CD4-positive, alpha-beta T cell treated with Interleukin-4 for 1 hour (primary cell): ENCODE measurements at regions not wholly inside any gene's neighbourhood (a gene's known extent, or its start where the extent isn't known, plus 50 kb on each side); places are given as distances from the start of the nearest gene placed in this dataset.
"Not testable (repeated sequence)": the region's sequence is repeated elsewhere in the genome, so short reads cannot be mapped to it uniquely, and the experiment has no call there.

ENCODE experiments used
- DNase-seq, 2 donors: peaks; one replicate each; pipeline ENCODE4 v3.0.0-alpha.2; 2020 to 2022

DNA sequence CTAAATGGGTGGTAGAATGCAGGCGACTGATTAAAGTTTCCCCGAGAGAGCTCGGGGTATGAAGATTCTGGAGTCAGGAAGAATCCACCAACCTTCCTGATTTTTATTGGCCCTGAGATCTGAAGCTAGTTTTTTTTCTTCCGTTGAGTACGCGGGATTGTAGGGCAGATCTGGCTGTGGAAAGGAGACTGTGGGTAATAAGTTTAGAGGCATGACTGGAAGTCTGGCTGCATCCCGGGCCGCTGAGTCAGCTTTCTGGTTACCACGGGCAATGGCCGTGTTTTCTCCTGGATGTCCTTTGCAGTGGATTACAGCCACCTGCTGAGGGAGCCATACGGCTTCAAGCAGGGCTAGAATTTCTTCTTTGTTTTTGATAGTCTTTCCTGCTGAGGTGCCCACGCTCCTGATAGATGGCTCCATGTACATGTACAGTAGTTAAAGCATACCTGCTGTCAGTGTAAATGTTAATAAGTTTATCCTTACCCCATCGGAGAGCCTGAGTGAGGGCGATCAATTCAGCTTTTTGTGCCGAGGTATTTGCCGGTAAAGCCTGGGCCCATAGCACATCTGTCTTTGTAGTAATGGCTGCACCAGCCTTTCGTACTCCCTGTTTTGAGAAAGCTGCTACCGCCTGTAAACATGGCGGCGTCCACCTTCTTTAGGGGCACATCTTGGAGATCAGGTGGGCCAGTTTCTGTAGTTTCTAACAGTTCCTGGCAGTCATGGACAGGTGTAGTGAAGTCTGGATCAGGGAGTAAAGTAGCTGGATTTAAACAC, 154.0 kb downstream of the TRIM27 start:
- no peak for DNase-seq

DNA sequence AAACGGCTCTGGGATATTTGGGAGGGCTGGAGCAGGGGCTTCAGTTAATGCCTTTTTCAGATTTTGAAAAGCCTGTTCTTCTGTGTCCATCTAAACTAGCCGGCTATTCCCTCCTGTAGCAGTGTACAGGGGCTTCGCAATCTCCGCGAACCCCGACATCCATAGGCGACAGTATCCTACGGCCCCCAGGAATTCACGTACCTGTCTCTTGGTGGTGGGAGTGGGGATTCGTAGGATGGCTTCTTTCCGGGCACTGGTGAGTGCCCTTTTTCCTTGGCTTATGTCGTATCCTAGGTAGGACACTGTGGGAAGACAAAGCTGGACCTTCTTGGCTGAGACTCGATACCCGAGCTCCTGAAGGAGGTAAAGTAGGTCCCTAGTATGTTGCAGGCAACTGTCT, 153.1 kb downstream of the TRIM27 start:
- DNase-seq, result no peak

DNA sequence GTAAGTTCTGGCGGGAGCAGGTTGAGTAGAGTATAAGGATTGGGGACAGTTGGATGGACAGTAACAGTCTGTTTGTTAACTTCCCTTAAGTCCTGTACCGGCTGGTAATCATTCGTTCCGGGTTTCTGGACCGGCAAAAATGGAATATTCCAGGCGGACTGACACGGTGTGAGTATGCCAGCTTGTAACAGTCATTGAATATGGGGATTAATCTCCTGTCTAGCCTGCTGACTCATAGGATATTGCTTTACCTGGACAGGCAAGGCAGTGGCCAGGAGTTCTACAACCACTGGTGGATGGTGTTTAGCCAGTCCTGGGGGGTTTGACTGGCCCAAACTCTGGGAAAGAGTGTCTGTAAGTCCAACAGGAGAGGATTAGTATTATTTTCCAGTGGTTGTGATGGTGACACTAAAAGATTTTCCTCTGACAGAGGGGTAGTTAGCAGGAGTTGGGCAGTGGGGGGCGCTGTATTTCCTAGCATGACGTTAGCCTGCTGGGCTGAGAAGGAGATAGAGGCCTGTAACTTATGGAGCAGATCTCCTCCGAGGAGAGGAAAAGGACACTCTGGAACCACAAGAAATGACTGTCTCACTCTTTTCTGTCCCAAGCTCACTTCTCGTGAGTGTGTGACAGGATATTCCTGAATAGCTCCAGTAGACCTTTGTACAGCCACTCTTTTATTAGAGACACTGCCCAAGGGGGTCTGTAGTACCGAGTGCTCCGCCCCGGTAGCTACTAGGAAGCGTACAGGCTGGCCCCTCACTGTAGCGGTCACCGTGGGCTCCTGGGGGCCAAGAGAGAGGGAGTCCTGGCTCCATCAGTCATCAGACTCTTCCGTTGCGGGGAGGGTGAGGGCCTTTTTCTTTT, 152.2 kb downstream of the TRIM27 start:
- no peak for DNase-seq

DNA sequence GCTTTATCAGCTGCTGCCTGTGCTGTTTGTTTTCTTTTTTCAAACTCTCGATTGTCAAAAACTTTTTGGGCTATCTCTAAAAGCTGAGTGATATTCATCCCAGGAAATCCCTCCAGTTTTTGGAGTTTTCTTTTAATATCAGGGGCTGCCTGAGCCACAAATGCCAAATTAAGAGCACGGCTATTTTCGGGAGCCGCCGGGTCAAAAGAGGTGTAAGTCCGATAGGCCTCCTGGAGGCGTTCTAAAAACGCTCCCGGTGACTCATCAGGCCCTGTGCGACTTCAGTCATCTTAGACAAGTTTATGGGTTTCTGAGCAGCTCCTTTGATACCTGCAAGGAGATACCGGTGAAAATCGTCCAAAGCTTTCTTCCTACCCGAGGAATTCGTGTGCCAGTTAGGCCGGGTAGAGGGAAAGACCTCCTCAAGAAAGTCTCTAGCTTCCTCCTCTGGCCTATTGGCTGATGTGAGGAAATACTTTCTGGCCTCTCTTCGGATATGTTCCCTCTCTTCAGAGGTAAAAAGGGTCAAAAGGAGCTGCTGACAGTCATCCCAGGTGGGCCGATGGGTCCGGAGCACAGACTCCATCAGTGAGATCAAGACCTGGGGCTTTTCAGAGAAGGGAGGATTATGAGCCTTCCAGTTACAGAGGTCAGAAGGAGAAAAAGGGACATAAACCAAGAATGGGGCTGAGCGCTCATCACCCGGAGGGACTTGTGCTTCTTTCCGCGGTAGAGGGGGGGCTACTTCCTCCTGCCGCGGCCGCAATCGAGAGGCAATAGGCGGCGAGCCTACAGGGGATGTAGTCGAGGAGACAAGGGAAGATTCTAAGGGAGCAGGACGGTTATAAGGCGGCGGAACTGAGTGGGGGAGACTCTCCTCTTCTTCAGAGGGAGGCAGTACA, 151.1 kb downstream of the TRIM27 start:
- no peak for DNase-seq

DNA sequence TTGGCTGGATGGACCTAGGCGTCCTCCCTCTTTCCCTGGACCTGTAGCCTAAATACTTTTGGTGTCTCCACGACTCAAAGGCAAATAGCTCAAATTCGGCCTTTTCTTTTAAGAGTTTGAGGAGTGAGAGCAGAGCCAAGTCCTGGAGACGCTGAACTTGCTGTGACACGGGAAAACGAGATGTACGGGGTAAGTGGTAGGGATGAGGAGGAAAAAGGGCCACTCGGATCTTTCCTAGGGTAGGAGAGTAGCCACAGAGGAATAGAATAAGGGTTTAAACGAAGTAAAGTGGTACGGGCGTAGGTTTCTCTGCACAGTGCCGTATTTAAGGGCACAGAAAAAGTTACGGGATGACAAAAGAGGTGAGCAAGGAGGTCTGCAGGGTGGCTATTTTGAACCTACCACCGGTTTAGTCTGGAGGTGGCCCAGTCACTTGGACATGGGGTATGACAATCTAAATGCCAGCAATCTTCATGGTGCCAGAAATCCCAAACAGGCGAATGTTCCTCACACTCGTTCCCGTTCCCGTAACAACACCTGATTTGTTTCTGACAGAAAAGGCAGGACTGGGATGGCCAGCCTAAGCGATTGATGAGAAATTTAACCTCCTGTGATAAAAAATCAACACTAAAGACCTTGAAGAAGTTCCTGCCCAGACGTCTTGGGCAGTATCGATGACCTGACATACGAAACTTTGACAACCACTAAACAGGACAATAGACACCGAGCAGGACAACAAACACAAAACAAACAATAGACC, 149.3 kb downstream of the TRIM27 start:
- DNase-seq, result no peak

DNA sequence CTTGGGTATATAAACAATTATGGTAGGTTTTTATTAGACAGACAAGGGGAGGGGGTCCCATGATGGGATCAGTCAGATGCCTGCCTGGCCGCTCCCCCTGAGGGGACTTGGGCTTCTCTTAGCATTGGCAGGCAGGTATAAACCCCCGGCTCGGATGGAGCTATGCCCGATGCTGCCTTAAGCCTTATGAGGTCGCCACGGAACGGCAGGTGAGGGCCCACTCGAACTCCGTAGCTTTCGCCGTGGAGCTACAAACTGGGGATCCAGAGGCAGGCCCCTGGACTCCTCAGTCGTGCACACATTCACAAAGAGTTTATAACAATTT, 148.8 kb downstream of the TRIM27 start:
- DNase-seq, result no peak

DNA sequence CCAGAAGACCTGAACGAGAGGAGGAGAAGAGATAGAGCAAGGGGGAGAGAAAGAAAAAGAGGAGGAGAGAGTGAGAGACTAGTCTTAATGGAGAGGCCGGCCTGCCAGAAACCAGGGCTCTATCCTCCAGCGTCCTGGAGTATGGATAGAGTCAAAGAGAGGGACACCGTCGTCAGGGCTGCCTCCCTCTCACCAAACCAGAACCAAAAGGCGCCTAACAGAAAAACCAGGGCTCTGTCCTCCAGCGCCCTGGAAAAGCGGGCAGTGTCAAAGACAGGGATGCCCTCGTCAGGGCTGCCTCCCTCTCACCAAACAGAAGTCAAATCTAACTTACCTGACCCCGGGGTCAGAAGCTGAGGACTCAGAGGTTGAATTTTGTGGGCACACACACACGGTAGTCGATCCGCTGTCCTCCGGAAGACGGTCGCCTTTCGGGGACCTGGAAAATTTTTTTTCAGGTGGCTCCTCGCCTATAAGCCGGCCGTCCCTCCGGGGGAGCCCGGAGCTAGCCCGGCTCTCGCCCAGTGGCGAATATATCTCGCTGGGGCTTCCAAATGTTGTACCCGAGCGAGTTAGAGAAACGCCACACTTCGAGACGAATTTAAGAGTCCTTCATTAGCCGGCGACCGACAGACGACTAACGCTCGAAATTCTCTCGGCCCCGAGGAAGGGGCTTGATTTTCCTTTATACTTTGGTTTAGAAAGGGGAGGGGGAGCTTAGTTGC, 148.2 kb downstream of the TRIM27 start:
- no peak for DNase-seq

DNA sequence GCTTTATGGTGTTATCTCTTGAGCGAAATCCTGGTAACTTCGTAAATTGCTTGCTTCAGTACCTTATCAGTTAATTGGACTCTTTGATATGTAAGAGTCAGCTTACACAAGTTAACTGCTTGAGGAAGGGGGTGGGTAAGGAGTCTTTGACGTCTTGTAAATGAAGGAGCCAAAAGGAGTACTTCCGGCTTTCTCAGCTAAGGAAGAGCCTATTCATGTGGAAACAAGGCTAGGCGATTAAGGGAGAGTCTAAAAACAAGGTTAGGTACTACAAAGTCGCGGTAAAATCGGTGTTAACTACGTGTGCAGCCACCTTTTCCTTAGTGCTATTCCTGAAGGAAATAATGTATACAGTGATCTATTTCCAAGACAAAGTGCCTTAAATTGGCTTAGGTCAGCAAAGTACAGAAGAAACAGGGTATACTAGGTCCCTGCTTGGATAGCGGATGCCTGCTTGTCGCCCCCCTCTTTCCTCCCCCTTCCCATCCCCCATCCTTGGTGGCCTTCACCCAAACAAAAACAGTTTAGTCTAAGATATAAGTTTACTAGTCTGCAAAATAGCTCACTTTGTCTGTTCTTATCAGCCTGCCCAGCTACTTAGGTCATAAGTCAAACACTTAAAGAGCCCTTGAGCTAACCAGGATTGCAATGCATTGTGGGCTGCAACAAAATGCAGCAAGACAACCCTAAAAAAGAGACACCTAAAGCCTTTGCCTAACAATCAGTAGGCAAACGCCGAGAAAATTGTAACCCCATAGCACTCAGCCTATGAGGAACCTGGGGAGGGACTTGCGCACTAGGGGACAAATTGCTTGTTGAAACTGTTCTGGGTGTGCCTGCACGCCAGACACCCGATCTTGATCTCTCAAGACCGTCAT, 147.3 kb downstream of the TRIM27 start:
- DNase-seq, result no peak

DNA sequence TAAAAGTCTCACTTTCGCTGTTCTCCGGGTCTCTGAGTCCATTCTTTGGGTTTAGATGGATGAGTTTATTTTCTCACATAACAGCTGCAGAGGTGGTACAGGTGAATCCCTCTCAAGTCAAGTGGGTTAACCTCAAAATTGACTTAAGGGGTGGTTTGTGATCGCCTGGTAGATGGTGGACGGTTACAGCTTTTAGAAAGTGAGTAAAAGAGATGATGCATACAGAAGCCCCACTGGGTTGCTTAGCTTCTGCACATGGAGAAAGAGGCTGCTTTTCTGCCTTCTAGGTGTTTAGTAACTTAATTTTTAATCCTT, 146.7 kb downstream of the TRIM27 start:
- no peak for DNase-seq

DNA sequence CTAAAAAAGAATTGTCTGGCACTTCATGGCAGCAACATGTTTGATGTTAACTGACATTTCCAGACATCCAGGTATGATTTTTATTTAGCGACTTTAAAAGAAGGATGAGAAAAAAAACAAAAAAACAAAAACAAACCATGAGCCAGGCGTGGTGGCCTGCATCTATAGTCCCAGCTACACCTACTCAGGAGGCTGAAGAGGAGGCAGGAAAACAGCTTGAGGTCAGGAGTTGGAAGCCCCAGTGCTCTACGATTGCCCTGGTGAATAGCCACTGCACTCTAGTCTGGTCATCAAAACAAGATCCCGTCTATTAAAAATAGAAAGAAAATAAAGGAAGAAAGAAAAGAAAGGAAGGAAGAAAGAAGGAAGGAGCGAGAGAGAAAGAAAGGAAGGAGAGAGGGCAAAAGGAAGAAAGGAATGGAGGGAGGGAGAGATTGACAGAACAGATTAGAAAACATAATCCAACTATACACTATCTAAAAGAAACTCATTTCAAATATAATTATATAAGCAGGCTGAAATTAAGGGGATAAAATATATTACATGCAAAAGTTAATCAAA, 141.6 kb downstream of the TRIM27 start:
- DNase-seq, result no peak

DNA sequence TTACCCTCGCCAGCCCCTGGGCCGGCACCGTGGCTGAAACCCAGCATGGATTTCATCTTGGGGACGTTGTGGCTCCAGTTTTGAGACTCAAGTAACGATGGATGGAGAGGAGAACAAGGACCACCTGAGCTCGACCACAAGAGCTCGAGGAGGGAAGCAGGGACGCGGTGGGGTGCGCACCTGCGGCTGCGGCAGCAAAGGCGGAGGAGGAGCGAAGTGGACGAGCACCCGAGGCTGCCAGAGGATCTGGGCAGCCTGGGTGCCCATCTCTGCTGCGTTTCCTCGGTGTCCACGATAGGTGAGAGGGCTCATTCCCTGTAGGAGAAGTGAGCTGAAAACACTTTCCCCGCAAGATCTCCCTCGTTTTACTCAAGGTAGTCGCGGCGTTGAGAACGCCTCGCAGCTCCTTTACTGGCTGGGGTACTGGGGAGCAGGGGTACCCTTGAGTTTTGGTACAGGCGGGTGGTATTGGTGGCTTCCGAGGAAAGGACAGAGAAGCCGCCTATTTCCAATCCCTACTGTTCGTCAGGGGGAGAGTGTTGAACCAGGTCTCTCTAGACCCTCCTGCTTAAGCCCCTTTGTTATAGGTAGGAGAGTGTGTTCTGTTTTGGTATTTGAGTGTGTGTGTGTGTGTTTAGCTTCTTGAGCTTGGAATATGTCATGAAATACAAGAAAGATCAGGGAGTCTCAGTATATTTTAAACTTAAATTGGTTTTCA, 137.7 kb downstream of the TRIM27 start:
- DNase-seq, result no peak

DNA sequence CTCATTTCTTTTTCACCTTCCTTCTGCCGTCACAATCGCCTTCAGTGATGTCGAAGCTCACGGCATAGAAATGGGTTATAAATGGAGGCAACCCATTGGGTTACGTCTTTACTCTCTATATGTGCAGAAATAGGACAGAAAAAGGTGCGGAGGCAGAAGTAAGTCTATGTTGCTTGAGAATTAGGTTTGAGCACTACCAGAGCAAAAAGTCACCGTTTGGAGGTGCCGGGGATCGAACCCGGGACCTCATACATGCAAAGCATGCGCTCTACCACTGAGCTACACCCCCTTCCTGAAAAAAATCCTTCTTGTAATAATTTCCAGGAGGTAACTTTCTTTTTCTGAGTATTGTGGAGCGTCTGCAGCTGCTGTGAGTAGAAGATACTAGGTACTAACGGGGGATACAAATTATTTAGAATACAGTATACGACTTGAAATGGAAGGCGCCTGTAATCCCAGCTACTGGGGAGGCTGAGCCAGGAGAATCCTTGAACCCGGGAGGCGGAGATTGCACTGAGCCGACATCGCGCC, 134.2 kb downstream of the TRIM27 start:
- DNase-seq, result no peak

DNA sequence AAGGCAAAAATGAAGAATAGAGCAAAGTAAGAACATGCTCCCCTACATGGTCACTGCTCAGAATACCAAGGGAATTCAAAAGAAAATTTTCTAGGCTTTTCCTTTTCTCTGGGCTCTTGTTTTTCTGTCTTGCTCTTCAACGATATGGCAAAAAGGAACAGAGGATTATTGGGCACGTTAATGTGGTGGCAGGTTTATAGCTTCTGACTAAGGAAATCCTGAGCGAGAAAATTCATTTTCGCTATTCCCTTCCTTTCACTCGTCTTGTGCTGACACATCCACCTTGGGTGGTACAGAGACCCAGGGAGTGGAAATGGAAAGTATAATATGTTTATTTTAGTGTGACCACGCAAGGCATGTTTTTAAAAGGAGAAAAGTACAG, 132.8 kb downstream of the TRIM27 start:
- DNase-seq, result no peak

DNA sequence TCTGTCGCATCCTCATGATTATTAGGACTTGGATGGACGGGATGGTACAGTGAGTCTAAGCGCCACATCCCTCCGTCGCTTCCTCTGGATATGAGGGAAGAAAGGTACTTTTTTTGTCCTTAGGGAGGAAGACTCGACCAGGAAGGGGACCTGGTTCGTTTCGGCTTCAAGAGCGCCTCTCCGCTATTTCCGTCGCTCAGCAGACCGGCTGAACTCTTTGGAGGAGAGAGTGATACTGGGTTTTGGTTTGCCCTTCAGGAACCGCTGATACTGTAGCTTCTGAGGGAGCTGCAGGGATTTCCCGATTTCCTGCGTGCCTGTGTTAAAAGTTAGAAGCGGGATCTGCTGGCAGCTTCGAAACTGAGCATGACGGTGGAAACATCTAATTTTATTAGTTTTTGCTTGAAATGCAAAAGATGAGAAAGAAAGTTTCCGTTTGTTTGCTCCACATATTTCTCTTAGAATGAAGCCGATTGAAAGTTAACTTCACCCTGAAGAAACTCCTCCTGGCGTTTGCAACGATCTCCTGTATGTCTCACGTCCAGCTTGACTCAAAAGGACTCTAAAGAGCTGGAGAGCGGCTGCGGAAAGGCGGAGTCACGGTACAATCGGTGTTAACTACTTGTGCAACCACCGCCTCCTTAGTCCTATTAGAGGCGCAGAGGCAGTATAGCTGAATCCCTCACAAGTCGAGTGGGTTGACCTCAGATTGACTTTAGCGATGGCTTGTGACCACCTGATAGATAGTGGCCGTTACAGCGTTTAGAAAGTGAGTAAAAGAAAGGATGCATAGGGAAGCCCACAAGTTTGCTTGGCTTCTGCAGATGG, 129.4 kb downstream of the TRIM27 start:
- DNase-seq, result no peak

DNA sequence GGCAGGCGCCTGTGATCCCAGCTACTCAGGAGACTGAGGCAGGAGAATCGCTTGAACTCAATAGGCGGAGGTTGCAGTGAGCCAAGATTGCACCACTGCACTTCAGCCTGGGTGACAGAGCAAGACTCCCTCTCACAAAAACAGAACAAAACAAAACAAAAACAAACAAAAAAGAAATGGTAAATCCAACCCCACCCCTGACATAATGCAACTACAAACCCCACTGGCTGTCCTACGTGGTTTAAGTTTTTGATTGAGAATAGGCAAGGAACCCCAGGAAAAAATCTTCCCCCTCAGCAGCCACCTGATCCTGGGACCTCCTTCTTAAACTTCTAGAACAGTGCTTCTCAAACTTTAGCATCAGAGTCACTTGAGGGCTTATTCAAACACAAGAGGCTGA, 123.1 kb downstream of the TRIM27 start:
- DNase-seq, result not testable (repeated sequence)

DNA sequence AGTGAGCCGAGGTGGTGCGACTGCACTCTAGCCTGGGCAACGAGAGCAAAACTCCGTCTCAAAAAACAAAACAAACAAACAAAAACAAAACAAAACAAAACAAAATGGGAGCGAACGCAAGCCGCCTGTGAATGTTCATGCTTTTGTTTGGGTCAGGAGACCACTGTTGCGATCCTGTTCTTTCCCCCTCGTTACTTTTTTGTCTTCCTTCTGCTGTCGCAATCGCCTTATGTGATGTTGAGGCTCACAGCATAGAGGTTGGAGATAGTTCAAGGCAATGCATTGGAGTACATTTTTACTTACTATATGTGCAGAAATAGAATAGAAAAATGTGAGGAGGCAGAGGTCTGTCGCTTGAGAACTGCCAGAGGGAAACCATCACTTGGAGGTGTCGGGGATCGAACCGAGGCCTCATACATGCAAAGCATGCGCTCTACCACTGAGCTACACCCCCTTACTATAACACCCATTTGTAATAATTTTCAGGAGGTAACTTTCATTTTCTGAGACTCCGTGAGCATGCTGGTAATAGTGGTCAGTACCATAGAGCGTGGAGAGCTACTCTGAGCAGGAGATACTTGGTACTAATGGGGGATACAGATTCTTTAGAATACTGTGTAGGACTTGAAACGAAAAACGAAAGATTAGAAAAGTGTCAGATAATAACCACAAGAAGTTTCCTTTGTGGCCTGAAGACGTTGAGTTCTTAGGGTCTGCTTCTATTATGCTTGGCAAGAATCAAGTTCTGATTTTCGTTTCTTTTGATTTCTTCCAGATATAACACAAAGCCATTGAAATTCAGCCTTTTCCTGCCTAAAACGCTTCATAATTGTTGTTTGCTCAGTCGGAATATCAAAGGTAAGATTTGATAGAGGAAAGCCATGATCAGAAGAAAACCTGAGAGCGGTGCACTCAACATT, 121.1 kb downstream of the TRIM27 start:
- no peak for DNase-seq

DNA sequence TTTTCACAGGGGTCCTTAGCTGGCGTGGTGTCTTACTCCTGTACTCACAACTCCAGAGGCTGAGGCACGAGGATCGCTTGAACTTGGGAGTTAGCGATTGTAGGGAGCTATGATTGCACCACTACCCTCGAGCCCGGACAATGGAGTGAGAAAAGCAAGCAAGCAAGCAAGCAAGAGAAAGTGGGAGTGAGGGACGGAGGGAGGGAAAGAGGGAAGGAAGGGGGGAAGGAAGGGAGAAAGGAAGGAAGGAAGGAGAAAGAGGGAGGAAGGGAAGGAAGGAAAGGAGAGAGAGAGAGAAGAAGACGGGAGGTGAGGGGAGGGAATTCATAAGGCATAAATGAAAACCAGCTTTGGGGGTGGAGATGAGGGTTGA, 120.5 kb downstream of the TRIM27 start:
- no peak for DNase-seq
